ENCODE measurements at regions not wholly inside any gene's neighbourhood (a gene's known extent, or its start where the extent isn't known, plus 50 kb on each side); places are given as distances from the start of the nearest gene placed in this dataset.

DNA sequence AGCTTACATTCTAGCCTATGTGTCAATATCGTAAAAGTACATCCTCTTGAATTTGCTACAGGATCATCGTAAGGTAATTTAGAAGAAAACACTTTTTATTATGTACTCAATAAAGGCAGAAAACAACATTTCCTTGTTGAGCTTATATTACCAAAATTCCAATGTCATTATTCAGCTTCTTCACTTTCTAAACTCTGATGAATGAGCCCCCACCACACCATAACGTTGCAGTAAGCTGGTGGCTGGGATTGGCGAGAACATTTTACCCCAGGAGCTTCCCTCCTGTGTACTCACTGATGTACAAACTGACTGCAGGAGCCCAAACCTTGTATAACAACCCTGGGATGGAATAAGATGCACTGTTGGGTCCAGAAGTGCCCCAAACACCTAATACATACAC, 238.1 kb upstream of the MARCKS start:
- TF ChIP-seq, protein P1, sequence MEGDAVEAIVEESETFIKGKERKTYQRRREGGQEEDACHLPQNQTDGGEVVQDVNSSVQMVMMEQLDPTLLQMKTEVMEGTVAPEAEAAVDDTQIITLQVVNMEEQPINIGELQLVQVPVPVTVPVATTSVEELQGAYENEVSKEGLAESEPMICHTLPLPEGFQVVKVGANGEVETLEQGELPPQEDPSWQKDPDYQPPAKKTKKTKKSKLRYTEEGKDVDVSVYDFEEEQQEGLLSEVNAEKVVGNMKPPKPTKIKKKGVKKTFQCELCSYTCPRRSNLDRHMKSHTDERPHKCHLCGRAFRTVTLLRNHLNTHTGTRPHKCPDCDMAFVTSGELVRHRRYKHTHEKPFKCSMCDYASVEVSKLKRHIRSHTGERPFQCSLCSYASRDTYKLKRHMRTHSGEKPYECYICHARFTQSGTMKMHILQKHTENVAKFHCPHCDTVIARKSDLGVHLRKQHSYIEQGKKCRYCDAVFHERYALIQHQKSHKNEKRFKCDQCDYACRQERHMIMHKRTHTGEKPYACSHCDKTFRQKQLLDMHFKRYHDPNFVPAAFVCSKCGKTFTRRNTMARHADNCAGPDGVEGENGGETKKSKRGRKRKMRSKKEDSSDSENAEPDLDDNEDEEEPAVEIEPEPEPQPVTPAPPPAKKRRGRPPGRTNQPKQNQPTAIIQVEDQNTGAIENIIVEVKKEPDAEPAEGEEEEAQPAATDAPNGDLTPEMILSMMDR (IDR thresholded peaks at IDR 0.05), result no peak
- no peak for TF ChIP-seq POLR2A (IDR thresholded peaks at IDR 0.05)
